CD4-positive, alpha-beta memory T cell (primary cell): ENCODE measurements at regions not wholly inside any gene's neighbourhood (a gene's known extent, or its start where the extent isn't known, plus 50 kb on each side); places are given as distances from the start of the nearest gene placed in this dataset.
"Not testable (repeated sequence)": the region's sequence is repeated elsewhere in the genome, so short reads cannot be mapped to it uniquely, and the experiment has no call there.

Source experiments
- CTCF ChIA-PET: fragments of 350-600 bp; sonication (Branson Sonifier 250); formaldehyde crosslinking; loops from one replicate; lab custom pipeline; 2021; ENCODE audit warnings: inconsistent platforms; ENCODE audit not compliant: partially characterized antibody; lab: Charles Lee
- POLR2A ChIA-PET: fragments of 350-600 bp; sonication (Branson Sonifier 250); formaldehyde crosslinking; loops from one replicate; lab custom pipeline; 2021; ENCODE audit not compliant: partially characterized antibody; lab: Charles Lee
- DNase-seq, 5 donors: peaks; one replicate each; pipeline versions ENCODE4 v3.0.0 to v3.0.0-alpha.2; 2020 to 2022; ENCODE audit warnings: mixed read lengths in 1 of 5
- H3K27ac ChIP-seq: one replicate; pipeline ENCODE4 v1.7.0; 2013; ENCODE audit warnings: low read depth, low read length
- H3K27me3 ChIP-seq: 2 replicates; pipeline ENCODE4 v1.7.0; 2013; ENCODE audit warnings: mild to moderate bottlenecking, low read length, moderate library complexity; ENCODE audit not compliant: insufficient read depth
- H3K36me3 ChIP-seq: 2 replicates; pipeline ENCODE4 v1.7.0; 2013; ENCODE audit warnings: mild to moderate bottlenecking, low read length, moderate library complexity; ENCODE audit not compliant: insufficient read depth
- H3K4me1 ChIP-seq: 2 replicates; pipeline ENCODE4 v1.7.0; 2013; ENCODE audit warnings: mild to moderate bottlenecking, low read length, moderate library complexity; ENCODE audit not compliant: insufficient read depth
- H3K4me3 ChIP-seq, 2 donors: one replicate each; pipeline ENCODE4 v1.7.0; 2013; ENCODE audit warnings: low read length in 2 of 2, mild to moderate bottlenecking in 1 of 2
- H3K9me3 ChIP-seq, 2 donors: one replicate each; pipeline ENCODE4 v1.7.0; 2013; ENCODE audit warnings: low read length in 2 of 2, control low read depth in 1 of 2; ENCODE audit not compliant: control insufficient read depth in 1 of 2
- H3K27ac Mint-ChIP-seq, 7 donors: one replicate each; pipeline ENCODE4 v1.8.0; 2020 to 2021; ENCODE audit warnings: mixed read lengths in 7 of 7, mild to moderate bottlenecking in 6 of 7, inconsistent platforms in 3 of 7, moderate library complexity in 3 of 7
- H3K27me3 Mint-ChIP-seq, 2 donors: one replicate each; pipeline ENCODE4 v1.8.0; 2020 to 2021; ENCODE audit warnings: mixed read lengths in 2 of 2
- H3K36me3 Mint-ChIP-seq, 2 donors: one replicate each; pipeline ENCODE4 v1.8.0; 2020 to 2021; ENCODE audit warnings: mixed read lengths in 2 of 2, inconsistent platforms in 1 of 2, mild to moderate bottlenecking in 1 of 2
- H3K4me1 Mint-ChIP-seq, 4 donors: one replicate each; pipeline ENCODE4 v1.8.0; 2020 to 2021; ENCODE audit warnings: mixed read lengths in 4 of 4, mild to moderate bottlenecking in 1 of 4
- H3K4me3 Mint-ChIP-seq, 8 donors: one replicate each; pipeline ENCODE4 v1.8.0; 2020 to 2021; ENCODE audit warnings: mixed read lengths in 8 of 8, mild to moderate bottlenecking in 7 of 8, moderate library complexity in 6 of 8, inconsistent platforms in 3 of 8
- H3K9me3 Mint-ChIP-seq, 8 donors: one replicate each; pipeline ENCODE4 v1.8.0; 2020 to 2021; ENCODE audit warnings: mixed read lengths in 8 of 8, mild to moderate bottlenecking in 5 of 8, inconsistent platforms in 3 of 8, moderate library complexity in 1 of 8
- intact Hi-C: fragments of 100-400 bp; cut with micrococcal nuclease; formaldehyde crosslinking; loops from one replicate; pipeline ENCODE4 v1.15.1; 2023

GRCh38 chr16:26578748-26579147 lies 488.0 kb upstream of the C16orf82 start:
- intact Hi-C loops = no loop called here
- DNase-seq = no peak
- Mint-ChIP-seq H3K36me3 (no peaks in the 10 kb centered on the region), H3K9me3 (peaks cover 0 to 8% (median 0%) of the 10 kb centered on the region in 8 donors), H3K27ac (no peak overlapping the region), H3K27me3 (peaks cover 2 to 7% of the 10 kb centered on the region in 2 donors), H3K4me3 (no peak overlapping the region), H3K4me1 (no peaks in the 10 kb centered on the region)
- Histone ChIP-seq H3K36me3 (no peaks in the 10 kb centered on the region), H3K4me3 (no peak overlapping the region), H3K9me3 (no peaks in the 10 kb centered on the region), H3K27me3 (no peaks in the 10 kb centered on the region), H3K27ac (no peak overlapping the region), H3K4me1 (no peaks in the 10 kb centered on the region)
- ChIA-PET CTCF (no interaction called here), POLR2A (no interaction called here)

- POLR2A ChIA-PET = no interaction called here
- intact Hi-C loops = no loop called here
- peaks cover 3 to 10% of the 10 kb centered on the region in 2 donors for H3K27me3 Mint-ChIP-seq
Observed at GRCh38 chr16:26583803-26584202, 482.9 kb upstream of the C16orf82 start.

GRCh38 chr16:26593700-26594099 lies 473.0 kb upstream of the C16orf82 start:
- Mint-ChIP-seq H3K4me3 (peak overlapping the region in 2 of 8 donors; percentile 17 to 38), H3K4me1 (peaks cover 5 to 14% (median 9%) of the 10 kb centered on the region in 4 donors)
- no peak overlapping the region for H3K27ac ChIP-seq

More at GRCh38 chr16:26583803-26584202, 482.9 kb upstream of the C16orf82 start:
- no peak overlapping the region for H3K4me3 Mint-ChIP-seq
- CTCF ChIA-PET = no interaction called here
- peaks cover 4 to 18% (median 14%) of the 10 kb centered on the region in 8 donors for H3K9me3 Mint-ChIP-seq
- H3K27ac ChIP-seq = no peak overlapping the region
- H3K36me3 ChIP-seq = no peaks in the 10 kb centered on the region
- H3K9me3 ChIP-seq = no peaks in the 10 kb centered on the region
- H3K27ac Mint-ChIP-seq = no peak overlapping the region
- H3K27me3 ChIP-seq = no peaks in the 10 kb centered on the region
- no peak overlapping the region for H3K4me3 ChIP-seq
- H3K36me3 Mint-ChIP-seq = no peaks in the 10 kb centered on the region
- no peak for DNase-seq
- no peaks in the 10 kb centered on the region for H3K4me1 Mint-ChIP-seq
- no peaks in the 10 kb centered on the region for H3K4me1 ChIP-seq

GRCh38 chr16:26594666-26595065 lies 472.1 kb upstream of the C16orf82 start:
- peak overlapping the region in 5 of 7 donors; percentile 1 to 79 (median 35) for H3K27ac Mint-ChIP-seq

More at GRCh38 chr16:26593700-26594099, 473.0 kb upstream of the C16orf82 start:
- POLR2A ChIA-PET = no interaction called here
- peaks cover 8% of the 10 kb centered on the region for H3K4me1 ChIP-seq
- DNase-seq = no peak
- H3K27me3 ChIP-seq = no peaks in the 10 kb centered on the region
- no peak overlapping the region for H3K4me3 ChIP-seq
- no peaks in the 10 kb centered on the region for H3K36me3 ChIP-seq
- Mint-ChIP-seq H3K36me3 (no peaks in the 10 kb centered on the region), H3K27me3 (peaks cover 2 to 8% of the 10 kb centered on the region in 2 donors), H3K27ac (peak overlapping the region in 2 of 7 donors; percentile 4 to 53), H3K9me3 (no peaks in the 10 kb centered on the region)
- no peaks in the 10 kb centered on the region for H3K9me3 ChIP-seq
- CTCF ChIA-PET = no interaction called here
- intact Hi-C loops = no loop called here

GRCh38 chr16:26595199-26595598 lies 471.5 kb upstream of the C16orf82 start:
- intact Hi-C loops = no loop called here
- H3K36me3 ChIP-seq = no peaks in the 10 kb centered on the region
- peak overlapping the region in 2 of 7 donors; percentile 22 to 83 for H3K27ac Mint-ChIP-seq

More at GRCh38 chr16:26594666-26595065, 472.1 kb upstream of the C16orf82 start:
- Mint-ChIP-seq H3K4me3 (peak overlapping the region in 1 of 8 donors; percentile 24), H3K36me3 (no peaks in the 10 kb centered on the region), H3K27me3 (peaks cover 2 to 6% of the 10 kb centered on the region in 2 donors), H3K4me1 (peaks cover 5 to 24% (median 16%) of the 10 kb centered on the region in 4 donors), H3K9me3 (no peaks in the 10 kb centered on the region)
- Histone ChIP-seq H3K4me3 (no peak overlapping the region), H3K4me1 (peaks cover 18% of the 10 kb centered on the region), H3K9me3 (no peaks in the 10 kb centered on the region), H3K27me3 (no peaks in the 10 kb centered on the region), H3K27ac (no peak overlapping the region), H3K36me3 (no peaks in the 10 kb centered on the region)
- no peak for DNase-seq
- intact Hi-C loops = no loop called here
- ChIA-PET POLR2A (no interaction called here), CTCF (no interaction called here)

GRCh38 chr16:26596033-26596432 lies 470.7 kb upstream of the C16orf82 start:
- intact Hi-C loops, DNase-seq, H3K9me3 Mint-ChIP-seq, H3K36me3 ChIP-seq, POLR2A ChIA-PET, H3K4me3 ChIP-seq, H3K27me3 Mint-ChIP-seq, H3K27ac ChIP-seq, H3K27me3 ChIP-seq, CTCF ChIA-PET, H3K27ac Mint-ChIP-seq, H3K9me3 ChIP-seq, H3K4me3 Mint-ChIP-seq, H3K36me3 Mint-ChIP-seq: not testable (repeated sequence)
- H3K4me1 Mint-ChIP-seq = peaks cover 6 to 35% (median 19%) of the 10 kb centered on the region in 4 donors
- H3K4me1 ChIP-seq = peaks cover 26% of the 10 kb centered on the region

More at GRCh38 chr16:26595199-26595598, 471.5 kb upstream of the C16orf82 start:
- peaks cover 23% of the 10 kb centered on the region for H3K4me1 ChIP-seq
- no peak for DNase-seq
- no peak overlapping the region for H3K27ac ChIP-seq
- no peaks in the 10 kb centered on the region for H3K27me3 ChIP-seq
- Mint-ChIP-seq H3K27me3 (peaks cover under 1 to 5% of the 10 kb centered on the region in 2 donors), H3K36me3 (no peaks in the 10 kb centered on the region), H3K9me3 (no peaks in the 10 kb centered on the region), H3K4me1 (peaks cover 5 to 29% (median 18%) of the 10 kb centered on the region in 4 donors), H3K4me3 (no peak overlapping the region)
- H3K9me3 ChIP-seq = no peaks in the 10 kb centered on the region
- H3K4me3 ChIP-seq = no peak overlapping the region
- POLR2A ChIA-PET = no interaction called here
- CTCF ChIA-PET = no interaction called here

GRCh38 chr16:26598061-26598460 lies 468.7 kb upstream of the C16orf82 start:
- H3K27ac Mint-ChIP-seq = peak overlapping the region; percentile 38 to 93 (median 76)
- H3K27ac ChIP-seq = no peak overlapping the region
- intact Hi-C loops = no loop called here
- peak overlapping the region in 7 of 8 donors; percentile 2 to 45 (median 27) for H3K4me3 Mint-ChIP-seq
- H3K27me3 Mint-ChIP-seq = no peaks in the 10 kb centered on the region
- peak; percentile 54 to 79 (median 75) for DNase-seq
- no peaks in the 10 kb centered on the region for H3K9me3 Mint-ChIP-seq
- peaks cover 6 to 43% (median 23%) of the 10 kb centered on the region in 4 donors for H3K4me1 Mint-ChIP-seq
- CTCF ChIA-PET = no interaction called here
- H3K9me3 ChIP-seq = no peaks in the 10 kb centered on the region
- POLR2A ChIA-PET = no interaction called here
- no peak overlapping the region for H3K4me3 ChIP-seq
- H3K27me3 ChIP-seq = no peaks in the 10 kb centered on the region
- H3K36me3 Mint-ChIP-seq = no peaks in the 10 kb centered on the region
- peaks cover 32% of the 10 kb centered on the region for H3K4me1 ChIP-seq
- H3K36me3 ChIP-seq = no peaks in the 10 kb centered on the region
